ENCODE measurements at regions not wholly inside any gene's neighbourhood (a gene's known extent, or its start where the extent isn't known, plus 50 kb on each side); places are given as distances from the start of the nearest gene placed in this dataset.

DNA sequence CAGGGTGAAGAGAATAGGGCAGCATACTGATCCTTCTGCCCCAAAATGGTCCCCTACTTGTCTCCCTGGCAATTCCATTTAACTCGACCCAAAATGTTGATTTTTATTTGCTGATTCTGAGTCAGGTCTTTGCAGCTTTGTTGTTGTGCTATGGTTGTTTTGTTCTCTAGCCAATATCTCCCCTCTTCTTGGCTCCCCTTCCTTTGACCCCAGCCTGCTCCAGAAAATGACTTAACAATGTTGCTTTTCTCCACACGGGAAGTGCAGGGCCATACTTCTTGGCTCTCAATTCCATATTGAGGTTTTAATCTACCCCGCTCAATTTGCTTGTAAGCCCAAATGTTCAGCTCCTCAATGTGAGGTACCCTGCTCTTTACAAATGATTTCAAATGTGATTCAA lies 330.0 kb downstream of the RASEF start:
- TF ChIP-seq, protein P1, sequence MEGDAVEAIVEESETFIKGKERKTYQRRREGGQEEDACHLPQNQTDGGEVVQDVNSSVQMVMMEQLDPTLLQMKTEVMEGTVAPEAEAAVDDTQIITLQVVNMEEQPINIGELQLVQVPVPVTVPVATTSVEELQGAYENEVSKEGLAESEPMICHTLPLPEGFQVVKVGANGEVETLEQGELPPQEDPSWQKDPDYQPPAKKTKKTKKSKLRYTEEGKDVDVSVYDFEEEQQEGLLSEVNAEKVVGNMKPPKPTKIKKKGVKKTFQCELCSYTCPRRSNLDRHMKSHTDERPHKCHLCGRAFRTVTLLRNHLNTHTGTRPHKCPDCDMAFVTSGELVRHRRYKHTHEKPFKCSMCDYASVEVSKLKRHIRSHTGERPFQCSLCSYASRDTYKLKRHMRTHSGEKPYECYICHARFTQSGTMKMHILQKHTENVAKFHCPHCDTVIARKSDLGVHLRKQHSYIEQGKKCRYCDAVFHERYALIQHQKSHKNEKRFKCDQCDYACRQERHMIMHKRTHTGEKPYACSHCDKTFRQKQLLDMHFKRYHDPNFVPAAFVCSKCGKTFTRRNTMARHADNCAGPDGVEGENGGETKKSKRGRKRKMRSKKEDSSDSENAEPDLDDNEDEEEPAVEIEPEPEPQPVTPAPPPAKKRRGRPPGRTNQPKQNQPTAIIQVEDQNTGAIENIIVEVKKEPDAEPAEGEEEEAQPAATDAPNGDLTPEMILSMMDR (conservative IDR thresholded peaks at IDR 0.05) = no peak
- TF ChIP-seq ZFX (IDR thresholded peaks at IDR 0.05) = no peak
